GM21447 (cell line): ENCODE measurements at regions not wholly inside any gene's neighbourhood (a gene's known extent, or its start where the extent isn't known, plus 50 kb on each side); places are given as distances from the start of the nearest gene placed in this dataset.

Experiments used
- ATAC-seq: cut with Tn5 transposase; IDR thresholded peaks from one replicate; pipeline ENCODE4 v1.9.1; 2021; ENCODE audit not compliant: unreplicated experiment

DNA sequence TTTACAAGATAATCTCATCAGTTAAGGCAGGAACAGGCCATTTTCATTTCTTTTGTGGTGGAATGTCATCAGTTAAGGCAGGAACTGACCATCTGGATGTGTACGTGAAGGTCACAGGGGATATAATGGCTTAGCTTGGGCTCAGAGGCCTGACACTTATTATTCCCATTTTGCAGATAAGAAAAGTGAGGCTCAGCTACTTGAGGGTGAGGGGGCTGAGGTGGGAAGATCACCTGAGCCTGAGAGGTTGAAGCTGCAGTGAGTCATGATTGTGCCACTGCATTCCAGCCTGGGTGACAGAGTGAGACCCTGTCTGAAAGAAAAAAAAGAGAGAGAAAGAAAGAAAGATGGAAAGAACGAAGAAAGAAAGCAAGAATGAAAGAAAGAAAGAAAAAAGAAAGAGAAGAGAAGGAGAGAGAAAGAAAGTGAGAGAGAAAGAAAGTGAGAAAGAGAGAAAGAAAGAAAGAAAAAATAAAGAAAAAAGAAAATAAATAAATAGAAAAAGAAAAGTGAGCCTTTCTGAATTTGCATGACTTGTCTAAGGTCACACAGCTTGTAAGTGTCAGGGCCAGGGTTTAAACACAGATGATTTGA is 142.0 kb downstream of the TMEM30B start:
- no peak for ATAC-seq

DNA sequence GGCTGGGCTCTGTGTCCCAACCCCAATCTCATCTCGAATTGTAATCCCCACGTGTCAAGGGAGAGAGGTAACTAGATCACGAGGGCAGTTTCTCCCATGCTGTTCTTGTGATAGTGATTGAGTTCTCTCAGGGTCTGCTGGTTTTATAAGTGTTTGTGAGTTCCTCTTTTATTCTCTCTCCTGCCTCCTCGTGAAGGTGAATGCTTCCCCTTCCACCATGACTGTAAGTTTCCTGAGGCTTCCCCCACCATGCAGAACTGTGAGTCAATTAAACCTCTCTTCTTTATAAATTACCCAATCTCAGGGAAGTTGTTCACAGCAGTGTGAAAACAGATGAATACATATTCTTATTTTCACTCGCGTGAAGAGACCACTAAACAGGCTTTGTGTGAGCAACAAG is 148.2 kb downstream of the TMEM30B start:
- no peak for ATAC-seq

GRCh38 chr14:61132336-61132735 is 148.8 kb downstream of the TMEM30B start:
- ATAC-seq = no peak

GRCh38 chr14:61130512-61131260 is 149.6 kb downstream of the SLC38A6 start:
- no peak for ATAC-seq

- no peak for ATAC-seq
Measured at GRCh38 chr14:61129168-61129745, 148.2 kb downstream of the SLC38A6 start.

DNA sequence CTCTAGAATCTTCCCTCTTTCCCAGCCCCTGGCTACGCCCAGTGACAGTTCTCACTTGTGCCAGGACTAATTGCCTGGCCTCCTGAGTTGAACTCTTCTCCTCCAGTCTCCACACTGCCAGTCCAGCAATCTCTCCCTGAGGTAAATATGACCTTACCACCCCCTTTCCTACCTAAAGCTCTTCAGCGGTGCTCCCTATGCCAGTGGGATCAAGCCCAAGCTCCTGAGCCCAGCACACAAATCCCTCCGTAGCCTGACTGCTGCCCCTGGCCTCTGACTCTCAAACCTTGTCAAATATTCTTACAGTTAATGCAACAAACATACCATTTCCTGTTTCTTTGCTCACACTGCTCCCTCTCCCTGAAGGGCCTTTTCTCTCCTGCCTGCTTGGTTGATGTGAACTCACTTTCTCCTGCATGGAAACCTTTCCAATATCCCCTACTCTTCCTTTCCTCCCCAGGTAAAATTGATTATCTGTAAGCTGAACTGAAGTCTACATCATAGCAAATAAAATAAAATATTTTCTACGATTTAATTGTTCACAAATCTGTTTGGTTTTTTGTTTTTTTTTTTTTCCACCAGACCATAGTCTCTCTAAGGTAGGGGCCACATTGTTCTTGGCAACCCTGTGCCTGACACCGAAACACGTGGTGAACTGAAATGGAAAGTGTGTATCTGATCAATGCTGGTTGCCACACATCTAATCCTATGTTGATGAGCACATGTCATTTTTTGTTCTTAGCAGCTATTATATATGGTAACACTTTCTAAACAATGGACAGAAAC is 147.5 kb downstream of the SLC38A6 start:
- ATAC-seq = no peak

DNA sequence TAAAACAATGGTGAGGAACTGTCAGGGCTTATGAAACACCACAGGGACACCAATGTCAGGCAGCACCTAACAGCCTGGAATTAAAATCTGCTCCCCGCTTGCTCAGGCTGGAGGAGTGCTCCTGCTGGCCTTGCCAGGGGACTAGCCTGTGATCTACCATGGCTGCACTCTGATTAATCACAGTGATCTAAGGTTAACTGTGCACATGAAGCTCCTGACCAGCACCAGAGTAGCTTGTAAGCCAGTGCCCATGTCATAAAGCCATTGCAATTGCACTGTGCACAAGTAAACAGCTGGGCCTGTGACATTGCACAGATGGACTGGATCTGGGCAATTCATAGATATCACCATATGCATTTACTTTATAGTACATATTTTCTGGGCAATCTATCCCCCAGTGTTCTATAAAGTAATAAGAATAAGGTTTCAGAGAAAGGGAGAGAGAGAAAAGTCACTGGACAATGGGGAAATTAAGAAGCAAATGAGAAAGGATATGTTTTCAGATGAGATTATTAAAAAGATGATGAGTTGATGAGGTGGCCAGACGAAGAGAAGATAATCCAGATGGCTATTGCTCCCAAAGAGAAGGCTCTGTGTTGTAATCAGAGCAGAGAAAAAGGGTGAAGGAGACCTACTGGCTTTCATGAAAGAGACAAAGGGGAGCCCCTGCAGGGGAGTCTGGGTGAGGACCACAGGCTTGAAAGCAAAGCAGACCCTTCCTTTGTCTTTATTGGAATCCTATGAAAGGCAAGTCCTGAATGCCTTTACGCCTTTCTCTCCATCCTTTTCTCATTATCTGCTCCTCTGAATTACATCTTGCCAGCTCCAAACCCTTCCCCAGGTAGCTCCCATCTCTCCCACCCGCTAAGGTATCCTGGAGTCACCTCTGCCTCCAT is 145.8 kb downstream of the SLC38A6 start:
- ATAC-seq = no peak

- ATAC-seq = no peak
Measured at GRCh38 chr14:61125867-61126572, 145.0 kb downstream of the SLC38A6 start.

DNA sequence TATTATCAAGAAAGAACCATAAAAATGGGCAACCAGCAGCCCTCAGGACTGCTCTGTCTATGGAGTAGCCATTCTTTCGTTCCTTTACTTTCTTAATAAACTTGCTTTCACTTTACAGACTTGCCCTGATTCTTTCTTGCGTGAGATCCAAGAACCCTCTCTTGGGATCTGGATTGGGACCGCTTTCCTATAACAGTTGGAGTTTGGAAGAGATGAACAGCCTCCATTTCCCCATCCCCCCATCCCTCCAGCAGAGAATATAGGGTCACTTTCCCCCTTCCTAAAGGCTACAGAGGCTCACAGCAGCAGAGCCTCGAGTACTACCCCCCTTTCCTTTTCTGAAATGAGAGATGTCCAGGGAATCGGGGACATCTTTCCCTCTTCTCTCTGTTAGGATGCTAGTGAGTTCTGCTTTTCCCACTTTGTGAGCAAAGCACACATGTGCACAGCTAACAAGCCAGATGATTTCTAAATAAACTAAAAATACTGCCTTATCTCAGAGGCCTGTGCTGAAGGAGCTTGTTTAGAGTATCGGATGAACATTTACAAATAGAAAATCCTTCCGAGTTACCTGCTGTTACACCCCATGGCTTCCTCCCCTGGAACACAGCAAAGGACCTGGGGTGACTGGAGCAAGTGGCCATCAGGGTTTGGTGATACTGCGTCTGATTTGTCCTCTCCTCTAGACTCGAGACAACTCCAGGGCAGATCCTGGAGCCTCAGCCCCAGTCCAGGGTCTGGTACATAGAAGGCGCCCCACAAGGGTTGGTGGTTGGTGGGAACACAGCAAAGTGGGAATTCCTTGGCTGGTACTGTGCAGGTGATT is 144.2 kb downstream of the SLC38A6 start:
- no peak for ATAC-seq

DNA sequence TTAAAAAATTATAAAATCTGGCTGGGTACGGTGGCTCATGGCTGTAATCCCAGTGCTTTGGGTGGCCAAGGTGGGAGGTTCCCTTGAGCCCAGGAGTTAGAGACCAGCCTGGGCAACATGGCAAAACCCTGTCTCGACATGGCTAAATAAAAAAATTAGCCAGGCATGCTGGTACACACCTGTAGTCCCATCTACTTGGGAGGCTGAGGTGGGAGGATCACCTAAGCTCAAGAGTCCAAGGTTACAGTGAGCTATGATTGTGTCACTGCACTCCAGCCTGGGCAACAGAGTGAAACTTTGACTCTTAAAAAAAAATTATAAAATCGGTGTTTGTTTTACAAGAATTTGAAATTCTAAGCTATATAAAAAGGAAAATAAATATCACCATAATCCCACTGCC is 141.8 kb downstream of the SLC38A6 start:
- ATAC-seq = no peak

GRCh38 chr14:61121355-61121787 is 140.3 kb downstream of the SLC38A6 start:
- ATAC-seq = no peak

DNA sequence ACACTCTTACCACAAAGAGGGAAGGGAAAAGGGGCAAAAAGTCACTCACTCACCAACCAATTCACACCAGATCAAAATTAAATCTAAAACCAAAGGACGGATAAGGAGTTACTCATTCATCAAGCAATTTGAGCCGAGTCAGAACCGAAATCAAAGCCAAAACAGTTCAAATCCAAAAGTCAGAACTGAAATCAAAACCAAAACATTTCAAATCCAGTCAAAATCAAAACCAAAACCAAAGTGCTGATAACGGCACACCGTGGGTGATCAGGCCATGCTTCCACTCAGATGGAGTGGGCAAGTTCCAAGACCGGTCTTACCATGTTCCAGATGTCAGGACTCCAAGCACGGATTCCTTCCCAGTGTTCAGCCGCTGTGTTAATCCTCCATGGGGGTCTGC is 139.5 kb downstream of the SLC38A6 start:
- no peak for ATAC-seq

- ATAC-seq = no peak
Measured at GRCh38 chr14:61119006-61119405, 138.0 kb downstream of the SLC38A6 start.

DNA sequence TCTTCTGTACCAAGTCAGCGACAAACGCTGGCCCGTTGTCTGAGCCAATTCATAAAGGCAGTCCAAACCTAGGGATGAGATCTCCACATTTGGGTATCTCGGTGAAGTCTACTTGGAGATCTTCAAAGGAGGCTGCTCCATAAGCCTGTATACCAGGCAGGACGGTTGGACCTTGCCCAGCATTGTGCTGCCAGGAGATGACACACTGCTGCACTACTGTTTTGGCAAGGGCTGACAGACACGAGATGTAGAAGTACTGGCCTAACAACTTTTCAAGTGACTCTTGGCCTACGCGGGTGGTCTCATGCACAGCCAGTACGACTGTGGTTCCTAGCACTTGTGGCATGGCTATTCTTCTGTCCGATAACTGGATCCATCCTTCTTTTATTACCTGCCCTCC is 135.3 kb downstream of the SLC38A6 start:
- no peak for ATAC-seq

GRCh38 chr14:61113561-61114225 is 132.6 kb downstream of the SLC38A6 start:
- no peak for ATAC-seq

DNA sequence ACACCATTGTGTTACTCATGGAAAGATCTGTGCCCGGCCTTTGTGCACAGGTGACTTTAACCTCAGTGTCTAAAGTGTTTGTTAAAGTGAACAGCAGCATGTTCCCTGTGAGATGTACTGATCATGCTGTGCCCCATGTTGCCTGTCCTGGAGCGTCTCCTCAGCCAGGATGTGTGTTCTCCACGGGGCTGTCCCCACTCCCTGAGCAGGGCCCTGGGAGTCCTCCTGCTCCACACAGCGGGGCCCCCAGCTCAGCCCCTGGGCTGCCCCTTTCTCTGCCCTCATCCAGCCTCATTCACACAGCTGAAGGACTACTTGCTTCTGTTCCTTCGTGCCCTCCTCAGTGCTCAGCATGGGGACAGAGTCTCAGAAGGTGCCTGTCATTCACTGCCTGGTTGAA is 131.5 kb downstream of the SLC38A6 start:
- ATAC-seq = no peak

DNA sequence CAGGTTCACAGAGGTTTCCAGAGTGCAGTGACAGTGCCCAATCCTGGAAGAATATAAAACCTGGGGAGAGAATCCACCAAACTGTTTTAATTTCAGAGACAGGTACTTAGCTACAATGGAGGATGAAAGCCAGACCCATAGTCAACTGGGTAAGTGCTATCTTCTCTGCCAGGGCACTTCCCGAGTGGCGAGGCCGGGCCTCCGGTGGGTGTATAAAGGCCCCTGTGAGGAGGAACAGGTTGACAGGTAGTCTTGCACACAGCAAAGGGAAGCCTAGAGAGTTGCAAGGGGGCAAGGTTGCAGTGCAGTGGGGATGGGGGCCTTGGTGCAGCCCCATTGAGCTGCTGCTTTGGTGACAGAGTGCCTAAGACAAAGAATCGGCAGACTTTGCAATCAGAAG is 130.7 kb downstream of the SLC38A6 start:
- ATAC-seq = no peak

- ATAC-seq = no peak
Measured at GRCh38 chr14:61111209-61111665, 130.2 kb downstream of the SLC38A6 start.
